Fibroblast of lung (primary cell): ENCODE measurements at regions not wholly inside any gene's neighbourhood (a gene's known extent, or its start where the extent isn't known, plus 50 kb on each side); places are given as distances from the start of the nearest gene placed in this dataset.

Experiments
- CTCF ChIP-seq, 2 donors: IDR thresholded peaks in 1 of 2; conservative IDR thresholded peaks in 1 of 2; 1 replicate in 1 of 2; 2 replicates in 1 of 2; pipeline ENCODE4 v1.5.1; 2011 to 2012; ENCODE audit warnings: low read length in 2 of 2, control low read depth in 1 of 2, inconsistent platforms in 1 of 2, low read depth in 1 of 2, mild to moderate bottlenecking in 1 of 2
- EZH2 ChIP-seq: IDR thresholded peaks from 2 replicates; pipeline ENCODE4 v1.5.1; 2012; ENCODE audit warnings: low read length, control low read depth, mild to moderate bottlenecking; ENCODE audit errors: missing control alignments

- TF ChIP-seq CTCF (conservative IDR thresholded peaks at IDR 0.05 in 1 of 2, IDR thresholded peaks at IDR 0.05 in 1 of 2; ENCODE audit: low read depth in 1 of 2, low read length in 2 of 2): no peak
- no peak for TF ChIP-seq EZH2
Measured at GRCh38 chr14:75334549-75335051, 56.0 kb downstream of the FOS start.
